ENCODE measurements at regions not wholly inside any gene's neighbourhood (a gene's known extent, or its start where the extent isn't known, plus 50 kb on each side); places are given as distances from the start of the nearest gene placed in this dataset.

DNA sequence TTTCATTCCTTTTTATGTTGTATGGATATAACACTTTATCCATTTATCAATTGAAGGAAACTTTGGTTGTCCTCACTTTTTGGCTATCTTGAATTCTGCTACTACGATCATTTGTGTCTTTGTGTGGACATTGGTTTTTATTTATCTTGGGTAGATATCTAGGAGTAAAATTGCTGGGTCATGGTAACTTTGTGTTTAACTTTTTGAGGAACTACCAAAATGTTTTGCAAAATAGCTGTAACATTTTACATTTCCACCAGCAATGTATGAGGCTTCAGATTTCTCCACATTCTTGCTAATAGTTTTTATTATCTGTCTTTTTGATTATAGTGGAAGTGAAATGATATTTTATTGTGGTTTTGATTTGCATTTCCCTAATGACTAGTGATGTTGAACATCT, 55.6 kb downstream of the TLNRD1 start:
- no peak for ATAC-seq
- no peaks in the 10 kb centered on the region for H3K36me3 ChIP-seq
- TF ChIP-seq POLR2A (IDR thresholded peaks at IDR 0.05) (no peak), EP300 (IDR thresholded peaks at IDR 0.05) (no peak), POLR2AphosphoS5 (IDR thresholded peaks at IDR 0.05) (no peak)
- TF ChIP-seq, protein P1, sequence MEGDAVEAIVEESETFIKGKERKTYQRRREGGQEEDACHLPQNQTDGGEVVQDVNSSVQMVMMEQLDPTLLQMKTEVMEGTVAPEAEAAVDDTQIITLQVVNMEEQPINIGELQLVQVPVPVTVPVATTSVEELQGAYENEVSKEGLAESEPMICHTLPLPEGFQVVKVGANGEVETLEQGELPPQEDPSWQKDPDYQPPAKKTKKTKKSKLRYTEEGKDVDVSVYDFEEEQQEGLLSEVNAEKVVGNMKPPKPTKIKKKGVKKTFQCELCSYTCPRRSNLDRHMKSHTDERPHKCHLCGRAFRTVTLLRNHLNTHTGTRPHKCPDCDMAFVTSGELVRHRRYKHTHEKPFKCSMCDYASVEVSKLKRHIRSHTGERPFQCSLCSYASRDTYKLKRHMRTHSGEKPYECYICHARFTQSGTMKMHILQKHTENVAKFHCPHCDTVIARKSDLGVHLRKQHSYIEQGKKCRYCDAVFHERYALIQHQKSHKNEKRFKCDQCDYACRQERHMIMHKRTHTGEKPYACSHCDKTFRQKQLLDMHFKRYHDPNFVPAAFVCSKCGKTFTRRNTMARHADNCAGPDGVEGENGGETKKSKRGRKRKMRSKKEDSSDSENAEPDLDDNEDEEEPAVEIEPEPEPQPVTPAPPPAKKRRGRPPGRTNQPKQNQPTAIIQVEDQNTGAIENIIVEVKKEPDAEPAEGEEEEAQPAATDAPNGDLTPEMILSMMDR (IDR thresholded peaks at IDR 0.05) = no peak
- H3K4me1 ChIP-seq = no peaks in the 10 kb centered on the region
- no peak overlapping the region for H3K27ac ChIP-seq
- H3K27me3 ChIP-seq = no peaks in the 10 kb centered on the region
- peaks cover 0 to 14% (median 0%) of the 10 kb centered on the region in 3 donors for H3K9me3 ChIP-seq
- H3K4me3 ChIP-seq = no peak overlapping the region
- 71 to 100% methylated on average over 1 of the region's 1 CpG for WGBS, 2 donors (ENCODE audit: low coverage in 1 of 2)

DNA sequence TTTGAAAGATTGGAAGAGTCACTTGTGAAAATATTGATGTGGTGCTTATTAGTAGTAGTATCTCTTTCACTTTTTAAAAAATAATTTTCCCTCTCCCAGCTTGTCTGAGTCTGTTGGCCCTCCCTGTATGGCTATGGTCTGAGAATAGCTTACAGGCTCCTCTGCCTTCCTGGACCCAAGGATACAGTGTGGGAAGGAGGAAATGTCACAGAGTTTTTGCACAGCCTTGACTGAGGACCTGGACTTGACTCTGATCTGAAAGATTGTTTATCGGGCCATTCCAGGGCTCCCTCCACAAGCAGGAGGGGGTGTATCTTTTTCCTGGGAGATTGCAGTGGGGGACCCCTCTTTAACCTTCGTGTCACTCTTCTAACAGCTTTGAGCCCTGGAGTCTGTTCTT, 59.7 kb downstream of the TLNRD1 start:
- WGBS, 2 donors (ENCODE audit: low coverage in 1 of 2) = 83 to 90% methylated on average over 1 to 2 of the region's 2 CpGs
- H3K36me3 ChIP-seq = no peaks in the 10 kb centered on the region
- H3K27me3 ChIP-seq = no peaks in the 10 kb centered on the region
- no peak overlapping the region for H3K27ac ChIP-seq
- peaks cover 0 to 14% (median 0%) of the 10 kb centered on the region in 3 donors for H3K9me3 ChIP-seq
- ATAC-seq = no peak
- no peak overlapping the region for H3K4me3 ChIP-seq
- TF ChIP-seq, protein P1 (IDR thresholded peaks at IDR 0.05) = no peak
- TF ChIP-seq POLR2AphosphoS5 (IDR thresholded peaks at IDR 0.05) = no peak
- TF ChIP-seq EP300 (IDR thresholded peaks at IDR 0.05) = no peak
- TF ChIP-seq POLR2A (IDR thresholded peaks at IDR 0.05) = no peak
- H3K4me1 ChIP-seq = no peaks in the 10 kb centered on the region

DNA sequence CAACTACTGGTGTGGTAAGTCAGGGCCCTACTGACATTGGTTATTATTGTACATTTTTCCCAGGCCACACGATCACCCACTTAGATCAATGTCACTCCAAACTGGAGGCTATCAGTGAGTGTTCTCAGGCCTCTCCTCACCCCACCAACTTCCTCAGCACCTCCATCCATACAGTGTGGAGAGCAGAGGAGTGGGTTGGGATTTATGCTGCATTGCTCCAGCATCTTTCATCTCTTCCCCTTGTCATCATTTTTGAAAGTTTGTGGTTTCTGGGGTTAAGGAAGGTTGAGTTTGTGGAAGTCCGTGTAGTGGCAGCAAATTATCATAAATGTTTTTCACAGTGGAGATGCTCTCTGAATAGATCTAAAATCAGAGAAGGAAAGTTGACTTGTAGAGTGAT, 60.2 kb downstream of the TLNRD1 start:
- WGBS, 2 donors (ENCODE audit: low coverage in 1 of 2) = 58 to 63% methylated on average over 1 to 2 of the region's 2 CpGs
- H3K36me3 ChIP-seq = no peaks in the 10 kb centered on the region
- peaks cover 0 to 14% (median 0%) of the 10 kb centered on the region in 3 donors for H3K9me3 ChIP-seq
- no peak overlapping the region for H3K27ac ChIP-seq
- H3K4me1 ChIP-seq = no peaks in the 10 kb centered on the region
- TF ChIP-seq POLR2A (IDR thresholded peaks at IDR 0.05) (no peak), EP300 (IDR thresholded peaks at IDR 0.05) (no peak), POLR2AphosphoS5 (IDR thresholded peaks at IDR 0.05) (no peak)
- TF ChIP-seq, protein P1 (IDR thresholded peaks at IDR 0.05) = no peak
- ATAC-seq = no peak
- no peaks in the 10 kb centered on the region for H3K27me3 ChIP-seq
- no peak overlapping the region for H3K4me3 ChIP-seq

DNA sequence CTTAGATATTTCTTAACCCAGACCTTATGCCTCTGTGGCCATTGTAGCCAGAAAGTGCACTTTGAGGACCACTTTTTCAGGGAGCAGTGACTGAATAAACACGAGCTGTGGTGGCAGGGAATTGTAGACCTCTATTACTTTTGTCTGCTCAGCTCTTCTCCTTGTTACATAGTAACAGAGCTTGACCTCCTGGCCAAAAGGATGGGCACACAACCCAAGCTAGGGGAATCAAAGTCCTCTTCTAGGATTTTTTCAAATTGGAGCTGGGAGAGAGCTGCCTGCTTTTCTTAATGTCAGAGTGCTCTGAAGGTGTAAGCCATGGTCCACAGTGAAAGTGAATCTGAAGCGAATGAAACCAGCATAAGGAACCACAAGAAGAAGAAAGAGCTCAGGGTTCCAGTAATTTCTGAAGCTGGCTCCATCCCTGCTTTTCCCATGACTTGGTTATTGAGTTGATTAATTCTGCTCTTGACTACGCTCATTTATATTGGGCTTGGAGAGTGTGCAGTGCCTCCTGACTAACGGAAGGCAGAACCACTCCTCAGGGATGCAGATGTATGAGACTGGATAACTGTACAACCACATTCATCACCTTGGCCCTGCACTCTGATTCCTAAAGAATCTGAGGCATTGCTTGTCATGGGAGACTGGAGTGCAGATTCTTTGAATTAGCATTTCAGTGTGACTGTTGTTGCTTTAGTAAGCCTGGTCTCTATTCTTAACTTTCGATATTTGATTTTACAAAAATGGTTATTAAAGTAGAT, 60.9 kb downstream of the TLNRD1 start:
- H3K9me3 ChIP-seq = peaks cover 0 to 14% (median 0%) of the 10 kb centered on the region in 3 donors
- H3K4me3 ChIP-seq = no peak overlapping the region
- H3K27ac ChIP-seq = no peak overlapping the region
- TF ChIP-seq POLR2A (IDR thresholded peaks at IDR 0.05) = no peak
- no peak for TF ChIP-seq POLR2AphosphoS5 (IDR thresholded peaks at IDR 0.05)
- TF ChIP-seq EP300 (IDR thresholded peaks at IDR 0.05) = no peak
- TF ChIP-seq, protein P1 (IDR thresholded peaks at IDR 0.05) = no peak
- H3K36me3 ChIP-seq = no peaks in the 10 kb centered on the region
- H3K27me3 ChIP-seq = no peaks in the 10 kb centered on the region
- no peak for ATAC-seq
- no peaks in the 10 kb centered on the region for H3K4me1 ChIP-seq
- 77 to 88% methylated on average over 4 to 5 of the region's 5 CpGs for WGBS, 2 donors (ENCODE audit: low coverage in 1 of 2)

DNA sequence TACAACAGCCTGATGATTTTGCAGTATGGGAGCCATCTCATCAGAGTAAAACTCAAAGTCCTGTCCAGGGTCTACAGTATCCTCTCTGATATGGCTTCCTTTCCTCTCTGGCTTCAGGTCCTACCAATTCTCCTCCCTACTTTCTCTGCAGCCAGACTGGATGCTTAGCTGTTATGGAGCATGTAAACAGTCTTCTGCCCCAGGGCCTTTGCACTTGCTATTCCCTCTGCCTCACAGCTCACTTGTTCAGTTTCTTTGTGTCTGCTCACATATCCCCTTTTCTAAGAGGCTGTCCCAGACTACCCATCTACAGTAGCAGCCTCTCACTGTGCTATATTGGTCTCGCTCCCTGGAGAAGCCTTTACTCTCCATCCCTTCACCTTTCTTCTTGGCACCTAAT, 62.2 kb downstream of the TLNRD1 start:
- H3K27ac ChIP-seq = no peak overlapping the region
- no peaks in the 10 kb centered on the region for H3K36me3 ChIP-seq
- 89 to 100% methylated on average over 1 of the region's 1 CpG for WGBS, 2 donors (ENCODE audit: low coverage in 1 of 2)
- peaks cover 0 to 10% (median 0%) of the 10 kb centered on the region in 3 donors for H3K9me3 ChIP-seq
- H3K27me3 ChIP-seq = no peaks in the 10 kb centered on the region
- no peak overlapping the region for H3K4me3 ChIP-seq
- no peak for ATAC-seq
- TF ChIP-seq, protein P1 (IDR thresholded peaks at IDR 0.05) = no peak
- TF ChIP-seq EP300 (IDR thresholded peaks at IDR 0.05) (no peak), POLR2A (IDR thresholded peaks at IDR 0.05) (no peak), POLR2AphosphoS5 (IDR thresholded peaks at IDR 0.05) (no peak)
- H3K4me1 ChIP-seq = no peaks in the 10 kb centered on the region
